ENCODE measurements at regions not wholly inside any gene's neighbourhood (a gene's known extent, or its start where the extent isn't known, plus 50 kb on each side); places are given as distances from the start of the nearest gene placed in this dataset.

DNA sequence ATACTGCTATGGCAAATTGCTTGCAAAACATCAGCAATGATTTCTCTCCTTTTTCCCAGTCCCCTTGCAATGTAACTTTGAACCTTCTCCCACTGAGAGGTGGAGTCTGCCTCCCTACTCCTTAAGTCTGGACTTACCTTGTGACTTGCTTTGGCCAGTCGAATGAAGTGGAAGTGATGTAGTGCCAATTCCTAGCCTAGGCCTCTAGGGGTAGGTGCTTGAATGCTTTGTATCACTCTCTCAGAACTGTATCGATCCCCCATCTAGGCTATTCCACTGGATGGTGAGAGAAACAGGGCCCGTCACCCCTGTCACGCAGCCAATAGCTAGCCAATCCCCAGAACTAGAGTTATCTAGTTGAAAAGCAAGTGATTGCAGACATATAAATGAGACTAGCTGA lies 238.6 kb downstream of the BTBD3 start:
- TF ChIP-seq, protein P1, sequence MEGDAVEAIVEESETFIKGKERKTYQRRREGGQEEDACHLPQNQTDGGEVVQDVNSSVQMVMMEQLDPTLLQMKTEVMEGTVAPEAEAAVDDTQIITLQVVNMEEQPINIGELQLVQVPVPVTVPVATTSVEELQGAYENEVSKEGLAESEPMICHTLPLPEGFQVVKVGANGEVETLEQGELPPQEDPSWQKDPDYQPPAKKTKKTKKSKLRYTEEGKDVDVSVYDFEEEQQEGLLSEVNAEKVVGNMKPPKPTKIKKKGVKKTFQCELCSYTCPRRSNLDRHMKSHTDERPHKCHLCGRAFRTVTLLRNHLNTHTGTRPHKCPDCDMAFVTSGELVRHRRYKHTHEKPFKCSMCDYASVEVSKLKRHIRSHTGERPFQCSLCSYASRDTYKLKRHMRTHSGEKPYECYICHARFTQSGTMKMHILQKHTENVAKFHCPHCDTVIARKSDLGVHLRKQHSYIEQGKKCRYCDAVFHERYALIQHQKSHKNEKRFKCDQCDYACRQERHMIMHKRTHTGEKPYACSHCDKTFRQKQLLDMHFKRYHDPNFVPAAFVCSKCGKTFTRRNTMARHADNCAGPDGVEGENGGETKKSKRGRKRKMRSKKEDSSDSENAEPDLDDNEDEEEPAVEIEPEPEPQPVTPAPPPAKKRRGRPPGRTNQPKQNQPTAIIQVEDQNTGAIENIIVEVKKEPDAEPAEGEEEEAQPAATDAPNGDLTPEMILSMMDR (IDR thresholded peaks at IDR 0.05; ENCODE audit: insufficient read depth, low read length, poor library complexity, severe bottlenecking), result no peak
- no peak for TF ChIP-seq EZH2phosphoT487 (conservative IDR thresholded peaks at IDR 0.05; ENCODE audit: low read length)
